Kidney (tissue), 13 donors: ENCODE measurements at regions not wholly inside any gene's neighbourhood (a gene's known extent, or its start where the extent isn't known, plus 50 kb on each side); places are given as distances from the start of the nearest gene placed in this dataset.

Experiments used
- DNase-seq, 5 donors: peaks; one replicate each; pipeline ENCODE4 v3.0.0-alpha.2; 2013 to 2020
- FAIRE-seq: peaks from 2 replicates; lab custom pipeline; 2012; peaks lifted over from hg19 to GRCh38; lab: Jason Lieb, UNC
- H3K27ac ChIP-seq, 2 donors: one replicate each; pipeline ENCODE4 v1.7.0; 2013; ENCODE audit warnings: low read depth in 2 of 2, low read length in 2 of 2, inconsistent platforms in 1 of 2
- H3K27me3 ChIP-seq: one replicate; pipeline ENCODE4 v1.7.1; 2013; ENCODE audit warnings: low read length, inconsistent platforms; ENCODE audit not compliant: control insufficient read depth, insufficient read depth
- H3K36me3 ChIP-seq, 3 donors: one replicate each; pipeline versions ENCODE4 v1.7.0 to v1.7.1; 2013; ENCODE audit warnings: low read length in 3 of 3, control low read depth in 1 of 3, inconsistent platforms in 1 of 3; ENCODE audit not compliant: insufficient read depth in 3 of 3, control insufficient read depth in 2 of 3
- H3K4me1 ChIP-seq, 3 donors: one replicate each; pipeline versions ENCODE4 v1.7.0 to v1.7.1; 2013; ENCODE audit warnings: low read length in 3 of 3, inconsistent platforms in 1 of 3, low read depth in 1 of 3; ENCODE audit not compliant: control insufficient read depth in 2 of 3, insufficient read depth in 2 of 3
- H3K4me3 ChIP-seq, 3 donors: one replicate each; pipeline versions ENCODE4 v1.7.0 to v1.8.1; 2013; ENCODE audit warnings: low read length in 3 of 3, control low read depth in 1 of 3, inconsistent platforms in 1 of 3
- H3K9ac ChIP-seq, 3 donors: one replicate each; pipeline versions ENCODE4 v1.7.0 to v1.7.1; 2013; ENCODE audit warnings: low read length in 3 of 3, control low read depth in 1 of 3, inconsistent platforms in 1 of 3
- H3K9me3 ChIP-seq, 3 donors: one replicate each; pipeline versions ENCODE4 v1.7.0 to v1.7.1; 2013; ENCODE audit warnings: low read length in 3 of 3, control low read depth in 1 of 3, inconsistent platforms in 1 of 3; ENCODE audit not compliant: control insufficient read depth in 2 of 3, insufficient read depth in 1 of 3
- intact Hi-C: fragments of 100-400 bp; cut with DNase I; formaldehyde crosslinking; loops from one replicate; pipeline ENCODE4 v1.11.1; 2022
- TF ChIP-seq, protein P1 (sequence below): IDR thresholded peaks from 3 replicates; pipeline ENCODE4 v1.5.1; 2012; ENCODE audit warnings: mild to moderate bottlenecking, moderate library complexity, borderline replicate concordance; ENCODE audit not compliant: insufficient read depth; ENCODE audit errors: extremely low read depth
- donor health status: control.
- donor health status: control.
- donor health status: control.
- donor health status: control.
- donor health status: control.
- donor health status: DM: yes; HTN: yes; CAD: no.
- donor health status: Normal renal cell carcinoma (clear cell type).

DNA sequence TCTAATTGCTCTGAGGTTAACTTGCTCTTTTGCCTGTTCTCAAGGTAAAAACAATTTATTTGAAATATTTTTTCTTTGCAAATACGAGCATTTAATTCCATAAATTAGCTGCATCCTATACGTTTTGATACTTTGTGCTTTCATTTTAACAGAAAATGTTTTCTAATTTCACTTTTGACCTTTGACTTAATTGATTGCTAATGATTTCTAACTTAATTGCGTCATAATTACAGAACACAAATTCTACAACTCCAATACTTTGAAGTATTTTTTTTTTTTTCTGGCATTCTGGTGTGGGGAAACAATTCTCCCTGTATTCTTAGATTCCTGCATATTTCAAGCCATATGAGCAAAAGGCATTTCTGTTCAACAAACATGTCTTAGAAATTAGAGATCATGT, 134.0 kb downstream of the ISOC1 start:
- intact Hi-C loops = no loop called here
- H3K27ac ChIP-seq = no peak overlapping the region
- FAIRE-seq = no peak
- no peak overlapping the region for H3K4me3 ChIP-seq
- H3K27me3 ChIP-seq = no peaks in the 10 kb centered on the region
- TF ChIP-seq, protein P1, sequence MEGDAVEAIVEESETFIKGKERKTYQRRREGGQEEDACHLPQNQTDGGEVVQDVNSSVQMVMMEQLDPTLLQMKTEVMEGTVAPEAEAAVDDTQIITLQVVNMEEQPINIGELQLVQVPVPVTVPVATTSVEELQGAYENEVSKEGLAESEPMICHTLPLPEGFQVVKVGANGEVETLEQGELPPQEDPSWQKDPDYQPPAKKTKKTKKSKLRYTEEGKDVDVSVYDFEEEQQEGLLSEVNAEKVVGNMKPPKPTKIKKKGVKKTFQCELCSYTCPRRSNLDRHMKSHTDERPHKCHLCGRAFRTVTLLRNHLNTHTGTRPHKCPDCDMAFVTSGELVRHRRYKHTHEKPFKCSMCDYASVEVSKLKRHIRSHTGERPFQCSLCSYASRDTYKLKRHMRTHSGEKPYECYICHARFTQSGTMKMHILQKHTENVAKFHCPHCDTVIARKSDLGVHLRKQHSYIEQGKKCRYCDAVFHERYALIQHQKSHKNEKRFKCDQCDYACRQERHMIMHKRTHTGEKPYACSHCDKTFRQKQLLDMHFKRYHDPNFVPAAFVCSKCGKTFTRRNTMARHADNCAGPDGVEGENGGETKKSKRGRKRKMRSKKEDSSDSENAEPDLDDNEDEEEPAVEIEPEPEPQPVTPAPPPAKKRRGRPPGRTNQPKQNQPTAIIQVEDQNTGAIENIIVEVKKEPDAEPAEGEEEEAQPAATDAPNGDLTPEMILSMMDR = no peak
- no peak overlapping the region for H3K9ac ChIP-seq
- no peaks in the 10 kb centered on the region for H3K36me3 ChIP-seq
- no peaks in the 10 kb centered on the region for H3K4me1 ChIP-seq
- DNase-seq = no peak
- H3K9me3 ChIP-seq = no peaks in the 10 kb centered on the region

DNA sequence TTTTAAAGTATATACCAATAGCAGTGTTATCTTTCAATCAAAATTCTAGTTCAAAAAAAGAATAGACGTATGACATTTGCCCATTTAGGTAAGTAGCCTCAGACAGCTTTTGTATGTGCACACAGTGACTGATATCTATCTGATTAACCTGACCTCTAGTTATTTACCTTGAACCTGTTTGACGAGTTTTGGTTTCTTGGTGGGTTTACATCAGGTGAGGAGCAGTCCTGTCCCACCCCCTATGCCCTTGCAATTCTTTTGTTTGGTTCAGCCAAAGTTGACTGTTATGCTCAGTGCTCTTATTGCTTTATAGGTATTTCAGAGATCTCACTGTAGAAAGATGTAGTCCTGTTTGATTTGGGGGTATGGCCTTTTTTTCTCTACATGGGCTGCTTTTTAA, 147.2 kb downstream of the ISOC1 start:
- Histone ChIP-seq H3K36me3 (no peaks in the 10 kb centered on the region), H3K4me1 (no peaks in the 10 kb centered on the region), H3K27me3 (no peaks in the 10 kb centered on the region), H3K9me3 (no peaks in the 10 kb centered on the region), H3K9ac (no peak overlapping the region), H3K4me3 (no peak overlapping the region), H3K27ac (no peak overlapping the region)
- TF ChIP-seq, protein P1 = no peak
- DNase-seq (peak in 2 of 5 donors; percentile 2 to 4), FAIRE-seq (no peak)
- intact Hi-C loops = no loop called here

DNA sequence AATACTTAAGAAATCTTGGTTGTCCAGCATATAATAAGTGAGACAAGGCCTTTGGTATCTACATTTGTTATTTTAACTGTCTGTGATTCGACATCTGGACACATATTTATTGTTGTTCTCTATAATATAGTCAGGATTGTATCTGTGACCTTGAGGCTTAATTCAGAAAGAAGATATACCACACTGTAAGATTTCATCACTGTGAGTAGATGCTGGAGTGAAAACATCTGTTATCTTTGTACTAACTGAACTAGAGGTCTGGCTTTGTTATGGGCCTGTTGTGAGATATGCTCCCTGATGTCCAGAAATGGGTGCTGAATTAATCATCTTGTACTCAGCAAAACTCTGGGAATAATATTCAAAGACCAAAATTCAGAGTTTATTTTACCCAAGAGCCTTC, 148.5 kb downstream of the ISOC1 start:
- Histone ChIP-seq H3K4me3 (no peak overlapping the region), H3K27me3 (no peaks in the 10 kb centered on the region), H3K4me1 (no peaks in the 10 kb centered on the region), H3K36me3 (no peaks in the 10 kb centered on the region), H3K9me3 (no peaks in the 10 kb centered on the region), H3K9ac (no peak overlapping the region), H3K27ac (no peak overlapping the region)
- FAIRE-seq = no peak
- intact Hi-C loops = no loop called here
- peak in 2 of 5 donors; percentile 4 to 12 for DNase-seq
- TF ChIP-seq, protein P1 = no peak

DNA sequence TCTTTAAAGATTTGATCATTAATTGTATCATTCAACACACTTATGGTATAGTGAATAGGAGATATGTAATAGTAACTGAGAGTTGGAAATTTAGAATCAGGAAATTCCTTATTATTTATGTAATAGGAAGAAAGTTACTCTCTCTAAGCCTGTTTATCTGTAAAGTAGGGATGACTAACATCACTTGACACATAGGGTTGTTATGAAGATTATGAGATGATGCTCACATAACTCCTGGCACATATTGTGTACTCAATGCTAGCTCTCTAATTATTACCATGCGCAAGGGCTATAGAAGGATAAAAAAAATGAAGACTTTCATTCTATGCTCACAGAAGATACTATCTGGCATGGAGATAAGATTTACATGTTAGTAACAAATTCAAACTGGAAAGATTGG, 149.9 kb downstream of the ISOC1 start:
- no peaks in the 10 kb centered on the region for H3K27me3 ChIP-seq
- H3K27ac ChIP-seq = no peak overlapping the region
- no peak overlapping the region for H3K4me3 ChIP-seq
- H3K9ac ChIP-seq = no peak overlapping the region
- H3K4me1 ChIP-seq = no peaks in the 10 kb centered on the region
- intact Hi-C loops = no loop called here
- DNase-seq = no peak
- no peaks in the 10 kb centered on the region for H3K9me3 ChIP-seq
- H3K36me3 ChIP-seq = no peaks in the 10 kb centered on the region
- TF ChIP-seq, protein P1 = no peak
- FAIRE-seq = no peak
